ENCODE measurements at regions not wholly inside any gene's neighbourhood (a gene's known extent, or its start where the extent isn't known, plus 50 kb on each side); places are given as distances from the start of the nearest gene placed in this dataset.

DNA sequence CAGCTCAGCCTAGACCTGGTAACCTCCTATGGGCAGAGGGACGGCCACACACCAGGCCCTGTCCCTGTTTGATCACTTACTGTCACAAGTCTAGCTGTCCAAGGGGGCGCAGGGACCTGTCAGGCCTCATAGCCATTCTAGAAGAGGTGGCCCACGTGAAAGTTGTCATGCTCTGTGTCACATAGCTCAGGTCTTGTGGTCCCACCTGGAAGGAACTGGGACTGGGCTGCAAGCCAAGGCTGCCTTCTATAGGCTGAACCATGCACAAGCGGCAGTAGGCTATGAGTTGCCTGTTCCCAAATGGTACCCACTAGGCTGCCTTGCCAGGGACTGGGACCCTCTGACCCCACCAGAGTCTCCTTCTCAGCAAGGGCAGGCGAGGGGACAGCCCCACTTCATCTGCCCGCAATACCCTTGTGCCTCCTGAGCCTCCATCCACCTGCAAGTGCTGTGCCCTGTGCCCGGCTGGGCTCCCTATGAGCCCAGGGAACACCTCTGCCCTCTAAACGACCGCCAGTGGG is 177.5 kb downstream of the ANAPC1 start:
- Histone ChIP-seq H3K27ac (ENCODE audit: low read depth, low read length, poor library complexity, severe bottlenecking) (peak overlapping the region; percentile 94), H3K4me1 (ENCODE audit: insufficient read depth, low read length, poor library complexity, severe bottlenecking) (peaks cover 99% of the 10 kb centered on the region), H3K36me3 (ENCODE audit: insufficient read depth, low read length) (no peaks in the 10 kb centered on the region; the same call in 1 of the 2 replicates), H3K4me2 (ENCODE audit: low read length) (peak overlapping the region; percentile 69), H3K9me2 (ENCODE audit: insufficient read depth, low read length) (no peaks in the 10 kb centered on the region), H3K79me2 (ENCODE audit: insufficient read depth, low read depth, low read length) (peaks cover 5% of the 10 kb centered on the region; the same call in 1 of the 2 replicates), H2AFZ (ENCODE audit: low read length) (peak overlapping the region; percentile 35; the same call in 1 of the 2 replicates), H3K4me3 (ENCODE audit: low read depth, low read length, poor library complexity, severe bottlenecking) (peak overlapping the region; percentile 19), H4K20me1 (ENCODE audit: insufficient read depth, low read length) (no peaks in the 10 kb centered on the region), H3K9me3 (ENCODE audit: low read length) (peaks cover 5% of the 10 kb centered on the region; the same call in 1 of the 2 replicates)
- ChIA-PET POLR2A (interaction anchor here (0.6 to 1.1 kb wide), 3 partner anchors 13 to 438 kb away, joined by 3 to 5 read pairs (median 4); no protein-coding TSS in a partner anchor), CTCF (ENCODE audit: unreplicated experiment) (no interaction called here)
- intact Hi-C loops (cut with micrococcal nuclease; ENCODE audit: unreplicated experiment), result loop anchor here (5.0 to 10.0 kb wide), 3 partner anchors 582 to 959 kb away; partner anchors contain the start of gene BCL2L11
- DNase-seq (ENCODE audit: low spot score), result peak; percentile 79
- BruUV-seq (replicated peaks), result no TSS peak
- no peak for TF ChIP-seq EZH2phosphoT487 (IDR thresholded peaks at IDR 0.05; ENCODE audit: borderline replicate concordance, low read depth, low read length)
- TF ChIP-seq, protein P1, sequence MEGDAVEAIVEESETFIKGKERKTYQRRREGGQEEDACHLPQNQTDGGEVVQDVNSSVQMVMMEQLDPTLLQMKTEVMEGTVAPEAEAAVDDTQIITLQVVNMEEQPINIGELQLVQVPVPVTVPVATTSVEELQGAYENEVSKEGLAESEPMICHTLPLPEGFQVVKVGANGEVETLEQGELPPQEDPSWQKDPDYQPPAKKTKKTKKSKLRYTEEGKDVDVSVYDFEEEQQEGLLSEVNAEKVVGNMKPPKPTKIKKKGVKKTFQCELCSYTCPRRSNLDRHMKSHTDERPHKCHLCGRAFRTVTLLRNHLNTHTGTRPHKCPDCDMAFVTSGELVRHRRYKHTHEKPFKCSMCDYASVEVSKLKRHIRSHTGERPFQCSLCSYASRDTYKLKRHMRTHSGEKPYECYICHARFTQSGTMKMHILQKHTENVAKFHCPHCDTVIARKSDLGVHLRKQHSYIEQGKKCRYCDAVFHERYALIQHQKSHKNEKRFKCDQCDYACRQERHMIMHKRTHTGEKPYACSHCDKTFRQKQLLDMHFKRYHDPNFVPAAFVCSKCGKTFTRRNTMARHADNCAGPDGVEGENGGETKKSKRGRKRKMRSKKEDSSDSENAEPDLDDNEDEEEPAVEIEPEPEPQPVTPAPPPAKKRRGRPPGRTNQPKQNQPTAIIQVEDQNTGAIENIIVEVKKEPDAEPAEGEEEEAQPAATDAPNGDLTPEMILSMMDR (conservative IDR thresholded peaks at IDR 0.05; ENCODE audit: low read length), result peak; percentile 58

DNA sequence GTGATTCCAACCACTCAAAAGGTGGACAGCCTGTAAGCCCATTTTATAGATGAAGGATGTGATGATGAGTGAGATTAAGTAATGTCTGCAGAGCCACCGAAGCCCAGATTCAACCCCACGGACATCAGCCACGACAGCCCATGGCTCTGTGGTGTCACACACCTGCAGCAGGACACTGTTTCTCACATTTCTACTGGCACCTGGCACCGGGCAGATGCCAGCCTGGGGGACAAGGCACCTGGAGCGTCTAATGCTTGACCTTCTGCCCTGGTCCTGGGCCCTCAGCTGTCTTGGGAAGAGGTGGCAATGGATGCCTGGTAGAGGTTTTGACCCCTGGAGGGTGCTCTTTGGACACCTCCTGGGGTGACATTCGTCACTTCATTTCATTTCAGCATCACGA is 176.3 kb downstream of the ANAPC1 start:
- TF ChIP-seq, protein P1 (conservative IDR thresholded peaks at IDR 0.05; ENCODE audit: low read length), result no peak
- TF ChIP-seq EZH2phosphoT487 (IDR thresholded peaks at IDR 0.05; ENCODE audit: borderline replicate concordance, low read depth, low read length), result no peak
- H3K9me2 ChIP-seq (ENCODE audit: insufficient read depth, low read length), result no peaks in the 10 kb centered on the region
- H3K27ac ChIP-seq (ENCODE audit: low read depth, low read length, poor library complexity, severe bottlenecking), result peak overlapping the region; percentile 94
- H3K4me3 ChIP-seq (ENCODE audit: low read depth, low read length, poor library complexity, severe bottlenecking), result no peak overlapping the region
- ChIA-PET CTCF (ENCODE audit: unreplicated experiment) (no interaction called here), POLR2A (no interaction called here)
- H3K9me3 ChIP-seq (ENCODE audit: low read length), result peaks cover 14% of the 10 kb centered on the region; the same call in 1 of the 2 replicates
- H2AFZ ChIP-seq (ENCODE audit: low read length), result peak overlapping the region; percentile 72; the same call in 1 of the 2 replicates
- peaks cover 5% of the 10 kb centered on the region; the same call in 1 of the 2 replicates for H3K79me2 ChIP-seq (ENCODE audit: insufficient read depth, low read depth, low read length)
- no peaks in the 10 kb centered on the region for H4K20me1 ChIP-seq (ENCODE audit: insufficient read depth, low read length)
- no peak for DNase-seq (ENCODE audit: low spot score)
- H3K36me3 ChIP-seq (ENCODE audit: insufficient read depth, low read length), result no peaks in the 10 kb centered on the region; the same call in 1 of the 2 replicates
- intact Hi-C loops (cut with micrococcal nuclease; ENCODE audit: unreplicated experiment), result loop anchor here (5.0 to 10.0 kb wide), 3 partner anchors 583 to 960 kb away; partner anchors contain the start of gene BCL2L11
- H3K4me1 ChIP-seq (ENCODE audit: insufficient read depth, low read length, poor library complexity, severe bottlenecking), result peaks cover 87% of the 10 kb centered on the region
- no TSS peak for BruUV-seq (replicated peaks)
- peak overlapping the region; percentile 41 for H3K4me2 ChIP-seq (ENCODE audit: low read length)
